Renal cortex interstitium (tissue), 11 donors: ENCODE measurements at regions not wholly inside any gene's neighbourhood (a gene's known extent, or its start where the extent isn't known, plus 50 kb on each side); places are given as distances from the start of the nearest gene placed in this dataset.
"Not testable (repeated sequence)": the region's sequence is repeated elsewhere in the genome, so short reads cannot be mapped to it uniquely, and the experiment has no call there.

Source experiments
- DNase-seq, 11 donors: peaks; one replicate each; pipeline ENCODE4 v3.0.0-alpha.2; 2013; ENCODE audit warnings: low read depth in 9 of 11, low spot score in 4 of 11; ENCODE audit errors: extremely low read depth in 1 of 11

DNA sequence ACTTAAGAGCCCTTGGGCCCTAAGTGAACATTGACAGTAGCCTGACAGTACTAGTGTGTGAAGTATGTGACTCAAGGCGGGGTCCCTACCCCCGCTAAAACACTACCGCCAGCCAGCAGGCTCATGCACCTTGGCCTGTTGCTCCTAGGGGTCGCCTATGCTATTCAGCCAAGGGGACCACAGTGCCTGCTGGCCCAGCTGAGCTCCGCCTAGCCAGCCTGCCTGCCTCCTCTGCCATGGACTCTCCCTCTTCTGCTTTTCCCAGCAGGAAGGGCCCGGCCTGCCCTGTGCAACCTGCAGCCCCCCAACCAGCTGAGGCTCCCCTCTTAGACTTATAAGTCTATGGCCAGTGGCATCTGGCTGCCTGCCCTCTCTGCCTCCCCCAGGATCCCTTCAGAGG is 193.1 kb downstream of the MSX2 start:
- DNase-seq: not testable (repeated sequence)

DNA sequence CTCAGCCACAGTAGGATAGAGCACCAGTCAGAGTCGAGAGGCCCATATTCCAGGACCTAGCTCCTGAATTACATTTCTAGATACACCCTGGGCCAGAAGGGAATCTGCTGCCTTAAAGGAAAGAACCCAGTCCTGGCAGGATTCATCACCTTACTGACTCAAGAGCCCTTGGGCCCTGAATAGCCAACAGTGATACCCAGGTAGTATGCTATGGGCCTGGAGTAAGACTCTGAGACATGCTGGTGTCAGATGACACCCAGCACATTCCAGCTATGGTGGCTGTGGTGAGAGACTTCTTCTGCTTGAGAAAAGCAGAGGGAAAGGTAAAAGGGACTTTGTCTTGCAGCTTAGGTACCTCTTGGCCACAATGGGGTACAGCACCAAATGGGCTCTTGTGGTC is 192.5 kb downstream of the MSX2 start:
- not testable (repeated sequence) for DNase-seq

DNA sequence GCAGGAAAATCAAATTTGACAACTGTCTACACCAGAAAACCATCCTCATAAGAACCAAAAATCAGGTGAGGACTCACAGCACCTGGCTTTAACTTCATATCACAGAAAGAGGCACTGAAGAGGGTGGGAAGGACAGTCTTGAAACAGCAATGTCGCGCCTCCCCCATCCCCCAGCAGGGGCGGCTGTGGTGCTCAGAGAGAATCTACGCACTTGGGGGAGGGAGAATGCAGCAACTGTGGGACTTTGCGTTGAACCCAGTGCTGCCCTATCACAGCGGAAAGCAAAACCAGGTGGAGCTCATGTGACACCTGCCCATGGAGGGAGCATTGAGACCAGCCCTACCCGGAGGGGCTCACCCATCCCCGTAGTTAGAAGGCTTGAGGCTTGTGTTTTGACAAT is 191.8 kb downstream of the MSX2 start:
- DNase-seq: no peak

DNA sequence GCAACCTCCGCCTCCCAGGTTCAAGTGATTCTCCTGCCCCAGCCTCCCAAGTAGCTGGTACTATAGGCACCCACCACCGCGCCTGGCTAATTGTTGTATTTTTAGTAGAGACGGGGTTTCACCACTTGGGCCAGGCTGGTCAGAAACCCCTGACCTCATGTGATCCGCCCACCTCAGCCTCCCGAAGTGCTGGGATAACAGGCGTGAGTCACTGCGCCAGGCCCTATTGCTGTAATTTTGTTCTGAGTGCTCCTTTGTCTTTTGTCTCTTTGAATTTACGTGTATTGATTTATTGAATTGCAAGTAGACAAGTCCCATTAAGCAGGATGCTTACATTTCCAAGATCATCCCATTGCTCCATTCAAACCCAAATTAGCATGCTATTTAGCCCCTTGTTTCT is 186.7 kb downstream of the MSX2 start:
- DNase-seq: no peak

DNA sequence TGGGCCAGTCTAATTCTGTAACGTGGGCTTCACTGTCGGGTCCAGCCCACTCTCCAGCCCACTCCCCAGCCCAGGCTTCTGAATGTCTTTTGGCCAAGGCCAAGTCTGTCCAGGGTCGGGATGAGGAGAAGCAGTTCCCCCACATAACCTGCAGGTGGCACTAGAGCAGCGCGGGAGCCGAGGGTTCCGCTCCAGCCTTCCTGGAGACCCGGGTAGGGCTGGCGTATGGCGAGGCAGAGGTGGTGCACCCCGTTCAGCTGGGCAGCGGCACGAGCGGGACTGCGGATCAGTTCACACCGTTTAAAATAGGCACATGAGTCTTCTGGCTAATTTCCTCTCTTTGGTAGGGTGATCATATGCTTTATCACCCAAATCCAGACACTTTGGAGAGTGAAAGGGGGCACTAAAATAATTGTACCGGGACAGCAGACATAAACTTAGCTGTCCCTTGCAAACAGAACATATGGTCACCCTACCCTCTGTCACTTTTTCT is 185.9 kb downstream of the MSX2 start:
- peak; percentile 10 to 54 (median 43) for DNase-seq

DNA sequence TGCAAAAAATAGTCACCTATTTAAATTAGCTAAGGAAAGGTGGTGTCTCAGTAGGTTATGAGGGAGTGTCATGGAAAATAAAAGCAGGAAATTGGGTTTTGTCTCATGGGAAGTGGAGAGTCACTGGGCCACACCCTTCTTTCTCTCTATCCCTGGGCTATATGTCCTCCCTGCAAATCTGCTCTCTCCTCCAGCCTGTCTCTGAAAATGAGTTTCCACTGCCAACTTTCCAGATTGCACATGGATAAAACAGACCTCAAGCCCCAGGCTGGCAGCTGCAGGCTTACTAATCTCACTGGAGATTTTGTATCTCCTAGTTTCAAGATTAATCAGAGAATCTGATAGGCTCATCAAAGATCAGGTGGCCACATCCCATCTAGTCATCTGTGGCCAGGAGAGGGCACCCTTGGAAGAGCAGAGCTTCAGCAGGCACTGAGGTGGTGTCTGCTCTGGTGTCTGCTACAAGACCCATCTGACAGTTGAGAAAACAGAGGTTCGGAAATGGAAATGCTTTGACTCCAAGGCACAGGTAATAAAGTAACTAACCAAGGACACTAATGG is 178.9 kb downstream of the MSX2 start:
- no peak for DNase-seq

DNA sequence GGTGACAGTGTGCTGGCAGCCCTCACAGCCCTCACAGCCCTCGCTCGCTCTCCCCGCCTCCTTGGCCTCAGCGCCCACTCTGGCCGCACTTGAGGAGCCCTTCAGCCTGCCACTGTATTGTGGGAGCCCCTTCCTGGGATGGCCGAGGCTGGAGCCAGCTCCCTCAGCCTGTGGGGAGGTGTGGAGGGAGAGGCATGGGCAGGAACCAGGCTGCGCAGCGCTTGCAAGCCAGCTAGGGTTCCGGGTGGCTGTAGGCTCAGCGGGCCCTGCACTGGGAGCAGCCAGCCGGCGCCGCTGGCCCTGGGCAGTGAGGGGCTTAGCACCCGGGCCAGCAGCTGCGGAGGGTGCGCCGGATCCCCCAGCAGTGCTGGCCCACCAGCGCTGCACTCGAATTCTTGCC is 177.0 kb downstream of the MSX2 start:
- DNase-seq: no peak

DNA sequence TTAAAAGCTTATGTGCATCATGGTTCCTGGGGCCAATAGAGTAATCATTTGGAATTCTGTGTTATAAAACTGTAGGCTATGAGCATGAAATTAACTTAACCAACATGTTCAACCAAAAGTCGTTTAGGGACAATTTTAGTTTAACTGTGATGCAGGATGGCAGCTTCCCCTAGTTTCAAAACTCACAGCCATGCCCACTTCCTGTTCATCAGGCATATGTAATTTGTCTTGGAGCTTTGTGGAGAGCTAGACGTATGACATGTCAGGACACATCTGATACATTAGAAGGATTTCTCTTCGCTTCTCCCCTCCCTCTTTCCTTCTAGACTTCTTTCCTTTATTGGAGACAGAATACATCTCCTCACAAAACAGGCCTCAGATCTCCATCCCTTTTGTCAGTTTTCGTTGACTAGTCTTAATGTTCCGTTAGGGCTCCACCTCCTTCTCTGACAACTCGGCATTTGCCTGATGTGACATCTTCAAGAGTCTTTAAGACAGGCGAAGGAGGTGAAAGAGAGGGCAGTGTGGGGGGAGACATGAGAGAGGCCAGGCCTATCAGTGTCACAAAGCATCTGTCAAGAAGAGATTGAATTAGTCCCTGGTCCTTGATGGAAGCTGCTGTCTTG is 176.0 kb downstream of the MSX2 start:
- DNase-seq: no peak

DNA sequence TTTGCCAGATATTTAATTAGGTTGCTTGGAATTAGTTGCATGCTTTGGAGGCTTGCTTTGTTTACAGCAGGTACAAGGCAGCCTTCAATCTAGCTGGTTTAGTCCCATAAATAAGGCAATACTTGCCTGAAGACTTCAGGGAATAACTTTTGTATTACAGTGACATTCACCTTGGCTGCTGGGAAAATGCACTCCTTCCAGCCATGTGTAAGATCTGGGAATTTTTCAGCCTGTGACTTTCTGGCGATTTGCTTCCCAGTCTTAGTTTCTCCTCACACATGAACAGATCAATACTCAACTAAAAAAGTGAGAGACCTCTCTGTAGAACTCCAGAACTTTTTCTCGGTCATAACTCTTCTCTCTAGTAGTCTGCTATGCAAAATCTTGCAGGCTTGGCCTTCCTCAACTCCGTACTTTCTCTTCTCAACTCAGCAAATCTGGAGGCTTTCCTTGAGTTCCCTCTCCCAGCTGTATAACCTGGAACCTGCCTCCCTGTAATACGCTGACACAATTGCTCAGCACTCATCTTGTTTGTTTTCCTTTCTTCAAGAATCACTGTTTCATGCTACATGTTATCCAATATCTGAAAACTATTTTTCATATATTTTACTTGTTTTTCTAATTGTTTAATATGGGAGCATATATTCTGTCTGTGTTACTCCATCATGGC is 173.0 kb downstream of the MSX2 start:
- DNase-seq: no peak

DNA sequence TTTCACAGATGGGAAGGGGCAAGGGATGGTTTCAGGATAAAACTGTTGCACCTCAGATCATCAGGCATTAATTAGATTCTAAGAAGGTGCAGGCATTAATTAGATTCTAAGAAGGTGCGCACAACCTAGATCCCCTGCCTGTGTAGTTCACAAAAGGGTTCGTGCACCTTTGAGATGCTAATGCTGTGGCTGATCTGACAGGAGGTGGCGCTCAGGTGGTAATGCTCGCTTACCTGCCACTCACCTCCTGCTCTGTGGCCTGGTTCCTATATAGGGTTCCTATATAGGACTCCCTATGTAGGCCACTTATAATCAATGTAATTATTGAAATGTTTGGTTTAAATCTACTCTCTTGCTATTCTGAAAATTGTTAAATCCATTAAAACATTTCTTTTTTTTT is 171.0 kb downstream of the MSX2 start:
- no peak for DNase-seq

DNA sequence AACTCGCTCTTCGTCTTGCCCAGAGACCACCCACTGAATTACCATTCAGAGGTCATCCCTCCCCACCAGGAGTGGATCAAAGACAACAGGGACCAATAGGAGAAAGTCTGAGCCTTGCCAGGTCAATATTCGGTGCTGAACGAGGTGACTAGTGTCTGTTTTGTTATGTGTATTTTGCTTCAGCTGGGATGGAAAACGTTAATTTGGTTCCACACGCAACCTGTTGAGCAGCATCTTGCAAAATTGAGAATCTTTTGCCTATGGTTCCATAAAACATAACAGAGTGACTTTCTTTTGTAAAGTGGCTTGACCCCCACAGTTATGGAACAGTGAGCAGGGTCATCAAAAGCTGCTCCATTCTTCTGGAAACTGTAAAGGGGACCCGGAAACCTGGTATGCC is 168.4 kb downstream of the MSX2 start:
- DNase-seq: no peak

DNA sequence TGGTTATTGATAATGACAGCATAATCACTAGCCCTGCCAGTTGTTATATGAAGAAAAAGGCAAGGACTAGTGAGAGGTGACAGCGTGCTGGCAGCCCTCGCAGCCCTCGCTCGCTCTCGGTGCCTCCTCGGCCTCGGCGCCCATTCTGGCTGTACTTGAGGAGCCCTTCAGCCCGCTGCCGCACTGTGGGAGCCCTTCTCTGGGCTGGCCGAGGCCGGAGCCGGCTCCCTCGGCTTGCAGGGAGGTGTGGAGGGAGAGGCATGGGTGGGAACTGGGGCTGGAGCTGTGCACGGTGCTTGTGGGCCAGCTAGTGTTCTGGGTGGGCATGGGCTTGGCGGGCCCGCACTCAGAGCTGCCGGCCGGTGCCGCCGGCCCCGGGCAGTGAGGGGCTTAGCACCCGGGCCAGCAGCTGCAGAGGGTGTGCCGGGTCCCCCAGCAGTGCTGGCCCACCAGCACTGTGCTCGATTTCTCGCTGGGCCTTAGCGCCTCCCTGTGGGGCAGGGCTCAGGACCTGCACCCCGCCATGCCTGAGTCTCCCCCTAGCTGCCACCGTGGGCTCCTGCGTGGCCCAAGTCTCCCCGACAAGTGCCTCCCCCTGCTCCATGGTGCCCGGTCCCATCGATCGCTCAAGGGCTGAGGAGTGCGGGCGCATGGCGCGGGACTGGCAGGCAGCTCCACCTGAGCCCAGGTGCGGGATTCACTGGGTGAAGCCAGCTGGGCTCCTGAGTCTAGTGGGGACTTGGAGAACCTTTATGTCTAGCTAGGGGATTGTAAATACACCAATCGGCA is 156.2 kb downstream of the MSX2 start:
- DNase-seq: not testable (repeated sequence)

DNA sequence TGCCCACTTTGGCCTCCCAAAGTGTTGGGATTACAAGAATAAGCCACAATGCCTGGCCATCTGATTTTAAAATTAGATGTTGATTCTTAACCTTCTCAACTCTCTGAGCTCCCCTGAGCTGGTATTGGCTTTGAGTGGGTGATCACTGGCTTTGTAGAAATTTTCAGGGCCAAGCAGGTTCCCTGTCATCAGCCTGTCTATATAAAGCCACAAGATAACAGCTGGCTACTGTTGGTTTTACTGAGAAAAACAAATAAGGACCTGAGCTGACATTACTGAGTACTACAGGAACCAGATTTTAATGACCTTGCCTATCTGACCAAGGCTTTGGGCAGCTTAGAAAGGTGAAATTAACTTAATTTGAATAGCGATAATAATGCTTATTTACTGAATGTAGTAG is 153.6 kb downstream of the MSX2 start:
- no peak for DNase-seq

DNA sequence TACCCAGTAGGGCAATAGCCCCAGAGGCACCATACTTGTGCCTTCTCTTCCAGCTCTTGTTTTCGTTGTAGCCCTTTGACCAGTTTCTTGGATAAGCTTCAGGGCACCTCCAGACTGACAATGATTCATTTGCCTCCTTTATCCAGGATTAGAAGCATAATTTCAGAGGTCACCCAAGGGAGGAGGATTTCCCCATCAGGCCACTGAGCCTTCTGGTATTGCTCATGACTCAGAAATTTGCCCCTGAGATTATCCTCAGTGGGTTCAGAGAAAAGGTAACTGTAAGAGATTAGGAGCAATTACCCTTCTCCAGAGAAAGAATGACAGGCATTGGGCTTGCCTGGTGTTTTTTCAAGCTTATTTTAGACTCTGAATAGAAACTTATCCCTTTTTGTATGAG is 147.9 kb downstream of the MSX2 start:
- no peak for DNase-seq

DNA sequence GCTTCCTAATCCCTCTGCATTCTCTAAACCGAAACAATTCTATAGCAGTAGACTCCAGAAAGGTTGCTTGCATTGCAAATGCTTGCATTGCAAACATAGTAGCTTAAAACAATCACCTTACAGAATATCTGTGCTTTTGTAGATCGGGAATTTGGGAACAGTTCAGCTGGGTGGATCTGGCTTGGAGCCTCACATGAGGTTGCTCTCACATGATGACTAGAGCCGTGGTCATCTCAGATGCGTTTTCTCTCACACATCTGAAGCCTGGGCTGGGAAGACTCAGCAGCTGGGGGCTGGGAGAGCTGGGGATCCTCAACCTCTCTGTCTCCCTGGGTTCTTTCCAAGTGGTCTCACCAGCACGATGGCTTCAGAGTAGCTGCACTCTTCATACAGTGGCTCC is 127.8 kb downstream of the MSX2 start:
- no peak for DNase-seq

DNA sequence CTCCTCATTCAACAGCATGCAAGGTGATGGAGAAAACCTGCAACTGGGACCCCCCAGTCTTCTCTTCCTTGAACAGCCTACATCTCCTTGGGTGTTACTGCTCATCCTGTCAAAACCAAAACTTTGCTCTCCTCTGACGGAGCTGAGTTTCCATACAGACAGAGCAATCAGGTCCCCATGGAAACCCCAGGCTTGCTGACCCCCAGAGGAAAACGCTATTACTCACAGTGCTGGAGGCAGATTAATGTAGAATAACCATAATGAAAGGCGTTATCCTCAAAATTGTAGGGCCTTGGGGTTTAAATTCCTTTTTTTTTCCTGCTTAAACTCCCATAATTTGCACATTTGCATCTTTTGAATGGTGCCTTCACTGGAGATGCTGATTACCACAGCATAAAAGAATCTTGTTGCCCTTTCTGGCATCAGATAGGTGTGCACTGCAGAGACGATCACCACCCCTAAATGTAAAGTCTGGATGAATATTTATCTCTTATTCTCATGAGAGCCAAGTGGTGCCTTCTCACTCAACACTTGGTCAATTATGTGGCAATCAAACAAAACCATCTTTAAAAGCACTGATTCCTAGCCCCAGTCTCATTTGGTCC is 126.3 kb downstream of the MSX2 start:
- DNase-seq: no peak

DNA sequence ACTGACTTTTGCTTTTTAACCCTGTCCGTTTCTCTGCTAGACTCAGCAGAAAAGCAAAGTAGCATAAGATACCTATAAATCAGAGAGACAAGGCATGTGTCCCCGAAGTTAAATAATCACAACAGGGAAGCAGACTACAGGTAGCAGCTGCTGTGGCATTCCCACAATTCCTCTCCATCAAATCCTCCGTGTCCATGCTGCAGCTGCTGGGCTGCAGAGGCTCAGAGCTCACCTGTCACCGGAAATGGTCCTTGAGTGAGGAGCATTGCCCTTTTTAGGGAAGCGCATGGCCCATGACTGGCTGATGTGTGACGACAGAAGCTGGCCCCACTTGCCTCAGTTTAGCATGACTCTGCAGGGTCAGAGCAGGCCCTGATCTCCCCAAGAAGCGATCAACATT is 125.0 kb downstream of the MSX2 start:
- no peak for DNase-seq

DNA sequence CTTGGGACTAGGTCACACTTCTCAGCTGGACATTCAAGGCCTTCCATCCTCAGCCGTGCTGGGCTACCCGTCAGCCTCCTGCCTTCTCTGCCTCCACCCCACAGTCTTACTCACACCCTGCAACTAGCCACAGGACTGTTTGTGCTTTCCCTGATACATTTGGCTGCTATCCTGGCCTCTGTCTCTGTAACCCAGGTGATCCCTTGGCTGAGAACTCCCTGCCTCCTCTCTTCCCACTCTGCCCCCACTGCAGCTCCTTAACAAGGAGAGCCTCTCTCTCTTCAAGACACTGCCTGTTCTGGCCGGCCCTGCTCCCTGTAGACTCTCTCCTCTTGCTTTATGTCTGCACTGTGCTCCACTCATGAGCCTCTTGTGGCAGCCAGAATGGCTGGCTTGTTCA is 120.6 kb downstream of the MSX2 start:
- no peak for DNase-seq
